Esophagus muscularis mucosa (tissue), 4 donors: ENCODE measurements at regions not wholly inside any gene's neighbourhood (a gene's known extent, or its start where the extent isn't known, plus 50 kb on each side); places are given as distances from the start of the nearest gene placed in this dataset.

Source experiments
- DNase-seq: peaks from one replicate; pipeline ENCODE4 v3.0.0-alpha.2; 2017; ENCODE audit errors: extremely low spot score
- H3K27ac ChIP-seq, 4 donors: fragments of 200-600 bp; sonication (generic); replicated peaks in 1 of 4; 1 replicate in 3 of 4; 2 replicates in 1 of 4; pipeline ENCODE4 v1.5.1; 2016 to 2019; ENCODE audit warnings: mild to moderate bottlenecking in 1 of 4
- H3K27me3 ChIP-seq, 4 donors: fragments of 200-600 bp; sonication (generic); one replicate each; pipeline versions ENCODE4 v1.5.1 to v1.6.0; 2016 to 2019
- H3K36me3 ChIP-seq, 4 donors: fragments of 200-600 bp; sonication (generic); one replicate each; pipeline ENCODE4 v1.5.1; 2016 to 2019
- H3K4me1 ChIP-seq, 4 donors: fragments of 200-600 bp; sonication (generic); one replicate each; pipeline ENCODE4 v1.5.1; 2016 to 2019
- H3K4me3 ChIP-seq, 4 donors: fragments of 200-600 bp; sonication (generic); 1 replicate in 2 of 4; 2 replicates in 2 of 4; pipeline ENCODE4 v1.5.1; 2016 to 2019; ENCODE audit warnings: mild to moderate bottlenecking in 4 of 4, moderate library complexity in 1 of 4
- H3K9me3 ChIP-seq, 4 donors: fragments of 200-600 bp; sonication (generic); 1 replicate in 3 of 4; 2 replicates in 1 of 4; pipeline ENCODE4 v1.5.1; 2016 to 2019
- CTCF ChIP-seq, 3 experiments: fragments of 200-600 bp in 2 of 3; fragments of 450-650 bp in 1 of 3; sonication (generic) in 2 of 3; IDR thresholded peaks; one replicate each; pipeline ENCODE4 v1.5.1; 2017 to 2019; ENCODE audit warnings: antibody characterized with exemption in 3 of 3, mild to moderate bottlenecking in 2 of 3, moderate library complexity in 1 of 3
- EP300 ChIP-seq: sonication (generic); formaldehyde crosslinking; IDR thresholded peaks from one replicate; pipeline ENCODE4 v1.6.1; 2017; ENCODE audit warnings: antibody characterized with exemption
- POLR2A ChIP-seq: fragments of 450-650 bp; IDR thresholded peaks from one replicate; pipeline ENCODE4 v1.6.1; 2017; ENCODE audit warnings: antibody characterized with exemption, moderate library complexity, mild to moderate bottlenecking, low read depth
- POLR2AphosphoS5 ChIP-seq, 2 donors: sonication (generic); formaldehyde crosslinking; IDR thresholded peaks; one replicate each; pipeline ENCODE4 v1.6.1; 2017; ENCODE audit warnings: antibody characterized with exemption in 2 of 2
- WGBS: methylation state at CpG from one replicate; pipeline ENCODE4 v1.1.5; 2018; 5-methylcytosine and 5-hydroxymethylcytosine counted together
- intact Hi-C: fragments of 100-400 bp; cut with DNase I; formaldehyde crosslinking; loops from one replicate; pipeline ENCODE4 v1.15.1; 2023

GRCh38 chr1:234934611-234935033 lies 194.0 kb downstream of the TOMM20 start:
- no peaks in the 10 kb centered on the region for H3K27me3 ChIP-seq
- H3K36me3 ChIP-seq: no peaks in the 10 kb centered on the region
- TF ChIP-seq EP300 (no peak), POLR2AphosphoS5 (IDR thresholded peaks at IDR 0.05) (no peak), CTCF (IDR thresholded peaks at IDR 0.05) (no peak), POLR2A (no peak)
- DNase-seq: no peak
- intact Hi-C loops: no loop called here
- H3K27ac ChIP-seq: no peak overlapping the region
- 80% methylated on average over 7 of the region's 7 CpGs for WGBS
- no peak overlapping the region for H3K4me3 ChIP-seq
- H3K9me3 ChIP-seq: no peaks in the 10 kb centered on the region
- H3K4me1 ChIP-seq: peaks cover 8 to 12% (median 11%) of the 10 kb centered on the region in 4 donors

- Histone ChIP-seq H3K9me3 (no peaks in the 10 kb centered on the region), H3K4me3 (no peak overlapping the region), H3K27me3 (no peaks in the 10 kb centered on the region), H3K27ac (no peak overlapping the region), H3K4me1 (peaks cover 8 to 12% (median 11%) of the 10 kb centered on the region in 4 donors), H3K36me3 (no peaks in the 10 kb centered on the region)
- 42% methylated on average over 2 of the region's 2 CpGs for WGBS
- no peak for DNase-seq
- TF ChIP-seq EP300 (no peak), POLR2A (no peak), POLR2AphosphoS5 (IDR thresholded peaks at IDR 0.05) (no peak), CTCF (IDR thresholded peaks at IDR 0.05) (no peak)
- intact Hi-C loops: no loop called here
Measured at GRCh38 chr1:234933475-234933874, 195.2 kb downstream of the TOMM20 start.

GRCh38 chr1:234932511-234933430 lies 195.9 kb downstream of the TOMM20 start:
- intact Hi-C loops: no loop called here
- Histone ChIP-seq H3K36me3 (no peaks in the 10 kb centered on the region), H3K4me1 (peaks cover 8 to 12% (median 11%) of the 10 kb centered on the region in 4 donors), H3K9me3 (no peaks in the 10 kb centered on the region), H3K27ac (no peak overlapping the region), H3K27me3 (no peaks in the 10 kb centered on the region), H3K4me3 (no peak overlapping the region)
- TF ChIP-seq POLR2A (no peak), POLR2AphosphoS5 (IDR thresholded peaks at IDR 0.05) (no peak), CTCF (IDR thresholded peaks at IDR 0.05) (no peak), EP300 (no peak)
- 93% methylated on average over 15 of the region's 15 CpGs for WGBS
- DNase-seq: no peak

GRCh38 chr1:234932106-234932505 lies 196.5 kb downstream of the TOMM20 start:
- Histone ChIP-seq H3K9me3 (no peaks in the 10 kb centered on the region), H3K36me3 (no peaks in the 10 kb centered on the region), H3K27me3 (no peaks in the 10 kb centered on the region), H3K4me1 (peaks cover 12 to 16% (median 14%) of the 10 kb centered on the region in 4 donors), H3K27ac (no peak overlapping the region), H3K4me3 (no peak overlapping the region)
- no peak for DNase-seq
- 88% methylated on average over 12 of the region's 12 CpGs for WGBS
- intact Hi-C loops: no loop called here
- TF ChIP-seq EP300 (no peak), CTCF (IDR thresholded peaks at IDR 0.05) (no peak), POLR2AphosphoS5 (IDR thresholded peaks at IDR 0.05) (no peak), POLR2A (no peak)
